ENCODE measurements at regions not wholly inside any gene's neighbourhood (a gene's known extent, or its start where the extent isn't known, plus 50 kb on each side); places are given as distances from the start of the nearest gene placed in this dataset.

DNA sequence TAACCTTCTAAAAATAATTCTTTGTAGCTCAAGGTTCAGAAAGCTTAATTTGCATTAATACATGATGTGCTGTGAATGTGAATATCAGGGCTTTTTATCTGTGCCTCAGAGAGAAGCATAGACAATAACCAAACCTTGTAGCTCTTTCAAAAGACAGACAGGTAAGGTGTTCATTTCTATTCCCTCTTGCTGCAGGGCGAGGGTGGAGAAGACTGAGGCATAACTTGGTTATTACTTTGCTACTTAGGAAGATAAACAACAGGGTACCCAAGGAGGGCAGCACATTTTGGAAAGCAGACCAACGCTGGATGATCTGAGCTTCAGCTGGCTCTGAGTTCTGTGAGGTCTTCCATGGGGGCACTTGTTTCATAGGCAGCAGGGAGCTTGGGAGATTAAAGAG is 408.6 kb upstream of the RARB start:
- DNase-seq = no peak

DNA sequence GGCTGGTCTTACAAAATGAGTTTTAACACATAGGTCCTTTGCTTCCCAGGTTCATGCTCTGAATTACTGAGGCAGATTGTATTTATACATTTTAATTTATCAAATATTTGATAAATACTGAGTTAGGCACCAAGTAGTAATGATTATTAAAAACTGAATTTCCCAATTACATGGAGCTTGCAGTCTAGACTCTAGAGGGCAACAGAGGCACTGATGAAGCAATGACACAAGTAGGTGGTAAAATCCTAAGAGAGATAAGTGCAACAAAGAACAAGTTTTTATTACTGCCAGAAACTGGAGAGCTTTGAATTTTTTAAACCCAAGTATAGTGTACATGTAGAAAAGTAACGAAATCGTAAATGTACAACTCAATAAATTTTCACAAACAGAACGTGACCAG is 406.2 kb upstream of the RARB start:
- DNase-seq = peak; percentile 1

DNA sequence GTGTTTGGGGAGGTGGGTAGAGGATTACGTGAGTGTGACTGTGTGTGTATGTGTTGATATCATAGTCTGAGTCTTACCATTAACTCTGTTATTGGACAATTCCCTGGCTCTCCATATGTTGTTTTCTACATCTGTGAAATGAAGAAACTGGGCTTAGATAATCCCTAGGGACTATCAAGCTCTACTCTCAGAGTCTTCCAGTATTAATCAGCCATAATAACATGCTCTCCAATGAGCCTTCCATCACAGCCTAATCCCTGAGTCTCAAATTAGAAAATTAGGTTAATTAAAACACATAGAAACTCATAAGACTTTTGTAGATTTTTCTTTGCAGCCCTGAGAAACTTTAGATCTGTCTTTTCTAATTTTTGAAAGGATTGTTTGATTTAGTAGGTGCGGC is 404.2 kb upstream of the RARB start:
- DNase-seq = no peak

DNA sequence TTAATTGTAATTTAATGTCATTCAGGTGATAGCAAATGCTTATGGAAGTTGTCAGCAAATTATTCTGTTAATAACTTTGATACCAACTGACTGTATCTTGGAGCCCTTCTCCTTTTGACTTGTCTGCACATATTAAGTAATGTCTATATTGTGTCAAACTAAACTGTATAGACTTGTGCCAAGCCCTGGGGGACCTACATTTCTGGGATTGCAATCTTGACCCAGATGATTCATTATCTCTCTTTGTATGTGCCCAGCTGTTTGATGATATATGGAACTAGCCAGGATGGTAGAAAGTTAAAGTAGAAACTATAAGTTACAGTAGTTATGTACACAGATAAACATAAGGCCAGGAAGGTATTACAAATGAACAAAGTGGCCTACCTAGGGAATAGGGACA is 402.8 kb upstream of the RARB start:
- no peak for DNase-seq

DNA sequence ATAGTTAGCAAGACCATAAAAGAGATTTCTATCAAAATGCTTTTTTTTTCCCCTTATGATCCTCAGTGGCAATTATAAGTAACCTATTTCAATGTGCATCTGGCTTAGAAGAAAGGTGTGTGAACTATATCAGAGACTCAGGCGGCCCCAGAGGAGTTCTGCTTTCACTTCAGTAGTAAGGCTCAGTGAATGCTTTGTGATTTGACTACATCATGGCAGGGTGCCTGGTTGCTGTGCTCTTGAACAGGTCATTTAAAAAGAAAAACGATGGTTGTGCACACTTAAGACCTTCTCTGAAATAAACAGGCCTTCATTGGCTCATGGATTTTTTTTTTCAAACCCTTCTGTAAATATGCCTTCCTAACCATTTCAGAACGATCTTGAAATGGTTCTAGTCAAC is 400.4 kb upstream of the RARB start:
- DNase-seq = no peak

GRCh38 chr3:25029820-25030219 is 398.2 kb upstream of the RARB start:
- DNase-seq = no peak

DNA sequence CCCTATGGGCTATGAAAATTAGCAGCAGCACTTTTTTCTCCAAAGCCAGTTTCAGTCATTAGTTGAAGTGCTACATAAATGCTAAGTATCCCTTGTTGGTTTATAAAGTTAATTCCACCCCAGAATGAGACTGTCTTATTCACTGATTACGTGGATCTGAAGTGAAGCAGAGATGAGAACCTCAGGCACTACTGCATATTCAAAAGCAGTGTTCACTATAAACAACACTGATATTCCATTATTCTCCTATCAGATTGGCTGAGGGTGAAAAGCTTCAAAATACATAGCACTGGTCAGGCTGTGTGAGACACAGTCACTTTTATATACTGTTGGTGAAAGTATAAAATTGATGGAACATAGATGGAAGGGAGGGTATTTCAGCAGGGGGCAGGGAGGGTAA is 395.7 kb upstream of the RARB start:
- no peak for DNase-seq

DNA sequence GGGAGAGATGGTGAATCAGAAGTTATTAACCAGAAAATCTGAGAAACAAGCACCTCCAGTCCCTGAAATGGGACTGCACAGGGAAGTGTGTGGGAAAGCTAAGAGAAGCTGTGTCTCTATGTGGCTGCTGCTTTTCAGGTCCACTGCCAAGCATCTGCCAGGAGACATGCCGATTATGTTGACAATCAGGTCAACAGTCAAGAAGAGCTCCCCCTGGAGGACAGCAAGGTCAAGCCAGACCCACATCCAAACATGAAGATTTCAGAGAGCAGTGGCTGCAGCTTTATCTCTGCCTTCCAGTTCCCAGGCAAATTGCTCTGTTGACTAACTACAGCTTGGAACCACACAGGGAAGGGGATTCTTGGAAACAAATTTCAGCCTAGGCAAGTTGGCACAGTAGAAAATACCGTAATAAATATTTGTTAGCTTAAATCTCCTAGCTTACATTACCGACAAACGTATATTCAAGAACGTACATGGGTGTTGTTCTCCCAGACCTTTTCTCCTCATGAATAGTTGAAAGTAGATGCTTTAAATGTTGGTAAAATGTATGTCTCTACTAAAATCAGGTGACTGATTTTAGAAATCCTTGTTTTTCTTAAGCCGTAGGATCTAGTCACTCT is 394.5 kb upstream of the RARB start:
- DNase-seq = peak; percentile 73

DNA sequence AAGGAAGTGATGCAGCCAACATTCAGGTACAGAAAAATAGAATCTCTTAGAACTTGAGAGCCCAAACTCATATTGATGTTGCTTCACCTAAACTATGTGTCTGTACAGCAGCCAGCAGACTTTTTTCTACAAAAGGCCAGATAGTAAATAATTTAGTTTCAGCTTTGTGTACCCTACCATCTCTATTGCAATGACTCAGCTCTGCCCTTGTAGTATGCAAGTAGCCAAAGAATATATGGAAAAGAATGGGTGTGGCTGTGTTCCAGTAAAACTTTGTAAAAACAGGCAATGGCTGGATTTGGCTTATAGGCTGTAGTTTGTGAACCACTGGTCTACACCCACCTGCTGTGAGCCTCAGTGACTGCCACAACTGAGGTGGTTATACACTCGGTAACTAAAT is 392.5 kb upstream of the RARB start:
- no peak for DNase-seq

- no peak for DNase-seq
Measured at GRCh38 chr3:25036633-25037032, 391.4 kb upstream of the RARB start.

DNA sequence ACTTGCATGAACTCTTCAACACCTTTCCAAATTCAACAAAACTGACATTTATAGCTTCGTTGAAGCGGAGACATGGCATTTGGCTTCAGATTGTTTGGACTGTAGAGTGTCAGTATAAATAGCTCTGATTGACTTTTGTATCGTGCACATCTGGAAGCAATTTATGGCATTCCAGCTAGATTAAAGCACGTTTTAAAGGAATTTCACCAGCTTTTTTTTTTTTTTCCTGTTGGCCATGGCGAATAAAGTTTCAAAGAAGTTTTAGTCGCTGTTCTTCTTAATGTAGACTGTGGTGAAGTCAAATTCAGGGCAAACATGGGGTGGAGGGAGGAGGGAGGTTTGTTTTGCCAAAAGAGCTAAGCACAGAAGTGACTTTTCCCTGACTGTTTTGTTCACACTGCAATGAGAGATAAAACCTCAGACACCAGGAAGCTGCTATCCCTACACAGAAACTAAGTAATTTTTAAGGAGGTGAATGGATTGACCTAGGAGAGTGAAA is 391.0 kb upstream of the RARB start:
- DNase-seq = no peak

DNA sequence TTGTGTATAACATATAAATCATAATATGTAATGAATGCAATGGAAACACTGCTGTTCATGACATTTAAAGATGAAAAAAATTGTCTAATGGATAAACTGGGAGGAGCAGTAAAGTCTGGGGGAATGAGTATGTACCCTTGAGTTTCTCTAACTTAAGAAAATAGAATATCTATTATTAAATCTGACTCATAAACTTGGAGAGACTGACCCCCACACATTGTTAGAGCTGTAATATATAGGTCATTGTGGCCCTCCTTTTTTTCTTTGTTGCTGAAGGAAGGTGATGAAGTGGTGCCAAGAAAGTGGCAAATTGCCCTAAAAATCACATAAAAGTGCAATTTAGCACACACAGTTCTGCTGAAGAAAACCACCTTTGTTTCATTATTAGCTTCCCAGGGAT is 389.8 kb upstream of the RARB start:
- DNase-seq = no peak

- no peak for DNase-seq
Measured at GRCh38 chr3:25038922-25039321, 389.1 kb upstream of the RARB start.

DNA sequence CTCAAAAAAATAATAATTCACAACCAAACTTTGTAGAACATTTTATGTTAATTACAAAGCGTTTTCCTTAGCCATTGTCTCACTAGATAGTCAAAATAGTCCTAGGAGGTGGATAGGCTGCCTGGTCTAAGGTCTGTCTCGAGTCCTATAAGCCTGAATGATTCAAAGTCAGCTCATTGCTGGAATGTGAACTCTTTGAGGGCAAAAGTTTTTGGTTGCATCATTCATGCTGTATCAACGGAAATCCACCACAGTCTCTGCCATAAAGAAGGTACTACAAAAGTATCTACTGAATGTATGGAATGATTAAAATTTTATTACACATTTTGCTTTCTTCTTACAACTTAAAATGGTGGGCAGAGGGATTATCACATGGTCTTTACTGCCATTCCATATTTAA is 387.3 kb upstream of the RARB start:
- DNase-seq = no peak

DNA sequence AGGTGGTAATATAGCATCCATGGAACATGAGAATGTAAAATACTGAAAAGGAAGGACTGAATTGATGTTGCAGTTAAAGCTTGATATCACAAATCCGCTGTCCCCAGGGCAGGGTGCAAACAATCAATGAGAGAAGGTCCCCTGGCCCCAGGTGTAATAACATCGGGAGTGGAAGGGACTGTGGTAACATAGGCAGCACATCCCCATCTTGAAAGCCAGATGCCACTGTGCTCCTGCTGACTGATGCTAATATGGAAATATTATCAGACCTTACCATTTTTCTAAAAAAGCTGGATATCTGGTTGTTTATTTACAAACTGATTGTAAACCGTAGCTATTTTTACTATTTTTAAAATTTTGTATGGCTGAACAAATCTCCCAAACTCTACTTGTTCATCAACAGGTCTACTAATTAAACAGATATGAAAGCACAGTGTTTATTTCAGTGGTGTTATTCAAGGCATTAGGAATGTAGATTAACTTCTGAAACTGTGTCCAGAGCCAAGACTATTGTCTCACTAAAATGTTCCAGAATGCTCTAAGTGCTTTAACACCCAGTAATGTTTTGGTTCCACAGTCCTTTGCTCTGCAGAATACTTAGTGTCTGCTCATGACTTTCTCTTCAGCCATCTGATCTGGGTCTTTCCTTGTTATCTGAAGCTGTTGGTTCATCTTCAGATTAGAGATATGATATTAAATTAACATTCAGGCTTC is 386.0 kb upstream of the RARB start:
- no peak for DNase-seq

GRCh38 chr3:25043177-25043576 is 384.9 kb upstream of the RARB start:
- DNase-seq = no peak

GRCh38 chr3:25043749-25044148 is 384.3 kb upstream of the RARB start:
- no peak for DNase-seq

DNA sequence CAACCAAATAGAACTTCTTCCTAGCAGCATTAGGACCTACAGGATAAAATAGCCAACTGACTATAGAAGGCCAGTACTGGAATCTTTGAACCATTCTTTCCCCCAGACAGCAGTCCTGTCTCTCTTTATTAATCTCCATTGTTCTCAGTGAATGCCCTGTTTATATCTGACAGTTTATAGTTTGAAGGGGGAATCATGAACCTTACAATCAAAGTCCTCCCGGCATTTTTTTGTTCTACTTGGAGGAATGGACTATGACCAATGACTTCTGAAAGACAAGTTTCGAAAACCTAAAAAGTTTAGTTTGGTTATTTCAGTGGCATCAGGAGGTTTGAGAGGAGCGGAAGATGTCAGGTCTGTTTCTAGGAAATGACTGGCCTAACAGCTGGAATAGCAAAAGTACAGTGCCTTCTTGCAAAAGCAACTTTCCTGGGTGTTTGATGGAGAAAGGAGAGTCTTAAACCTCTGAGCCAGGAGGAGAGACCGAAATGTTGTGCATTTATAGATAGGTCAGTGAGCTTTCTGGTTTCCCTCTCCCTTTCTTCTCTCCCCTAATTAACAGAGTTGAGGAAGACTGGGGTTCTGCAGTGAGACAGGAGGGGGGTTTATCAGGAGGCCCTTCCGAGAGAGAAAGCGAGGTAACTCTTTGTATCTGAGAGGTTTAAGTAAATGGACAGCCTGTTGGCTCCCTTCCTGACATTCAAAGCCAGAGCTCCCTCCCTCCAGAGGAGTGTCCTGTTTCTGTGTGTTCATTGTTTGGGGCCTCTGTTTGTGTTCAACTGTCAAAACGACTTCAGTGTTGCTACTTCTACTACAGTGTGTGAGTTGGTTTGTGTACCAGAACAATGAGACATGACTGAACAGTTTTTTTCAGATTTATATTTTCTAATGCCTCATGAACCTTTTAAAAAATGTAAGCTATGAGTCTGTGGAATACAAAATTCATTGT is 383.0 kb upstream of the RARB start:
- no peak for DNase-seq

- no peak for DNase-seq
Measured at GRCh38 chr3:25046911-25047771, 380.9 kb upstream of the RARB start.

GRCh38 chr3:25049304-25049703 is 378.8 kb upstream of the RARB start:
- no peak for DNase-seq

GRCh38 chr3:25053360-25053759 is 374.7 kb upstream of the RARB start:
- no peak for DNase-seq

DNA sequence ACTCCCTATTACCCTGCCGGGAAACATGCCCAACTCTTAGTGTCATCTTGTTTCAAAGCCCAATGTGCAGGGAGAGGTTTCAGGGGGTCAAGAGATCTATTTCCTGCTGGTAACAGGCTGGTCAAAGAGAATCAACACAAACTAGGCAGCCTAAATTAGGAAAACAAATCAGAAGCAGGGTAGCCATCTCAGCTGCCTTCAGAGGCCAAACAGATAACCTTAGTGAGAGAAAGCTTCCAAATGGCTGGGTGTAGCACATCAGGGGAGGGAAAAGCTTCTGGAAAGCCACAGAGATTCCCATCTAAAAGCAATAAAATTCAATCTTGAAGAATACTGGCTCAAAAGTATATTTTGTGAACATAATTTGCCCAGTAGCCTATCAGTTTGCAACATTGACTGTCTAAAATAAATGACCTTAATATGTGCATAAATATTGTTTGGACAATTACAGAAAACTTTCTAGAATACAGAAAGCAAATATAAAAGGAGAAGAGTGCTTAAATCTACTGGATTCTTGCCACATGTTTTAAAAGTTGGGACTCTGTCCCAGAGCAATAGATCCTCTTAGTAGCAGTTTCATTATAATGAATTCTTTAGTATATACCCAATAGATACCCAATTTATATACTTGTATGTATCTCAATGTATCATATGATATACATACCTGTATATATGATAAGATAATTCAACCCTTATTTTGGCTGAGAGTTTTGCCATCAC is 371.9 kb upstream of the RARB start:
- DNase-seq = no peak
